ENCODE measurements at regions not wholly inside any gene's neighbourhood (a gene's known extent, or its start where the extent isn't known, plus 50 kb on each side); places are given as distances from the start of the nearest gene placed in this dataset.

- TF ChIP-seq CTCF (IDR thresholded peaks at IDR 0.05; ENCODE audit: unreplicated experiment), result no peak
- no peak overlapping the region for H3K4me3 Mint-ChIP-seq (ENCODE audit: low read depth, unreplicated experiment)
- no peak for DNase-seq
- no peaks in the 10 kb centered on the region for H3K36me3 Mint-ChIP-seq (ENCODE audit: insufficient read depth, unreplicated experiment)
- H3K4me1 Mint-ChIP-seq (ENCODE audit: low read depth, unreplicated experiment), result peaks cover 3% of the 10 kb centered on the region
- no peaks in the 10 kb centered on the region for H3K9me3 Mint-ChIP-seq (ENCODE audit: low read depth, unreplicated experiment)
- no TSS peak for BruUV-seq (replicated peaks)
- no peaks in the 10 kb centered on the region for H3K27me3 Mint-ChIP-seq (ENCODE audit: unreplicated experiment)
- intact Hi-C loops (cut with micrococcal nuclease; ENCODE audit: unreplicated experiment), result no loop called here
- CTCF ChIA-PET, result no interaction called here
- H3K27ac Mint-ChIP-seq (ENCODE audit: unreplicated experiment), result no peak overlapping the region
Observed at GRCh38 chr12:102573237-102573636, 92.9 kb upstream of the IGF1 start.

- DNase-seq, result no peak
- no peak overlapping the region for H3K27ac Mint-ChIP-seq (ENCODE audit: unreplicated experiment)
- peaks cover 17% of the 10 kb centered on the region for H3K4me1 Mint-ChIP-seq (ENCODE audit: low read depth, unreplicated experiment)
- H3K36me3 Mint-ChIP-seq (ENCODE audit: insufficient read depth, unreplicated experiment), result no peaks in the 10 kb centered on the region
- CTCF ChIA-PET, result no interaction called here
- BruUV-seq (replicated peaks), result no TSS peak
- intact Hi-C loops (cut with micrococcal nuclease; ENCODE audit: unreplicated experiment), result no loop called here
- H3K9me3 Mint-ChIP-seq (ENCODE audit: low read depth, unreplicated experiment), result no peaks in the 10 kb centered on the region
- H3K4me3 Mint-ChIP-seq (ENCODE audit: low read depth, unreplicated experiment), result no peak overlapping the region
- no peaks in the 10 kb centered on the region for H3K27me3 Mint-ChIP-seq (ENCODE audit: unreplicated experiment)
- TF ChIP-seq CTCF (IDR thresholded peaks at IDR 0.05; ENCODE audit: unreplicated experiment), result no peak
Observed at GRCh38 chr12:102571889-102572288, 91.5 kb upstream of the IGF1 start.

- Mint-ChIP-seq H3K9me3 (ENCODE audit: low read depth, unreplicated experiment) (no peaks in the 10 kb centered on the region), H3K36me3 (ENCODE audit: insufficient read depth, unreplicated experiment) (no peaks in the 10 kb centered on the region), H3K27ac (ENCODE audit: unreplicated experiment) (no peak overlapping the region), H3K4me1 (ENCODE audit: low read depth, unreplicated experiment) (peaks cover 24% of the 10 kb centered on the region), H3K27me3 (ENCODE audit: unreplicated experiment) (no peaks in the 10 kb centered on the region), H3K4me3 (ENCODE audit: low read depth, unreplicated experiment) (no peak overlapping the region)
- no peak for TF ChIP-seq CTCF (IDR thresholded peaks at IDR 0.05; ENCODE audit: unreplicated experiment)
- intact Hi-C loops (cut with micrococcal nuclease; ENCODE audit: unreplicated experiment), result no loop called here
- no TSS peak for BruUV-seq (replicated peaks)
- CTCF ChIA-PET, result no interaction called here
- no peak for DNase-seq
Observed at GRCh38 chr12:102570256-102570655, 89.9 kb upstream of the IGF1 start.

GRCh38 chr12:102569803-102570202 is 89.4 kb upstream of the IGF1 start:
- Mint-ChIP-seq H3K4me1 (ENCODE audit: low read depth, unreplicated experiment) (peaks cover 24% of the 10 kb centered on the region), H3K4me3 (ENCODE audit: low read depth, unreplicated experiment) (no peak overlapping the region), H3K27ac (ENCODE audit: unreplicated experiment) (no peak overlapping the region), H3K36me3 (ENCODE audit: insufficient read depth, unreplicated experiment) (no peaks in the 10 kb centered on the region), H3K9me3 (ENCODE audit: low read depth, unreplicated experiment) (no peaks in the 10 kb centered on the region), H3K27me3 (ENCODE audit: unreplicated experiment) (no peaks in the 10 kb centered on the region)
- BruUV-seq (replicated peaks), result no TSS peak
- TF ChIP-seq CTCF (IDR thresholded peaks at IDR 0.05; ENCODE audit: unreplicated experiment), result no peak
- CTCF ChIA-PET, result interaction anchor here (0.6 kb wide), 1 partner anchor 85 kb away, joined by 4 read pairs; no protein-coding TSS in a partner anchor
- intact Hi-C loops (cut with micrococcal nuclease; ENCODE audit: unreplicated experiment), result loop anchor here (2.0 kb wide), 1 partner anchor 15 kb away; no protein-coding TSS in a partner anchor
- DNase-seq, result no peak
